Ishikawa (cell line): ENCODE measurements at regions not wholly inside any gene's neighbourhood (a gene's known extent, or its start where the extent isn't known, plus 50 kb on each side); places are given as distances from the start of the nearest gene placed in this dataset.
A peak's percentile ranks its signal among the peaks of the same experiment; 100 is the strongest.

Experiments used
- CEBPB ChIP-seq: IDR thresholded peaks from 2 replicates; pipeline ENCODE4 v1.6.1; 2012
- EGR1 ChIP-seq: IDR thresholded peaks from 2 replicates; pipeline ENCODE4 v1.6.1; 2012
- EP300 ChIP-seq: IDR thresholded peaks from 2 replicates; pipeline ENCODE4 v1.6.1; 2012; ENCODE audit warnings: borderline replicate concordance
- FOXM1 ChIP-seq: IDR thresholded peaks from 2 replicates; pipeline ENCODE4 v1.6.1; 2012; ENCODE audit warnings: low read depth, borderline replicate concordance
- RAD21 ChIP-seq: IDR thresholded peaks from 2 replicates; pipeline ENCODE4 v1.6.1; 2012; ENCODE audit warnings: low read depth
- TAF1 ChIP-seq: IDR thresholded peaks from 2 replicates; pipeline ENCODE4 v1.6.1; 2012; ENCODE audit warnings: low read depth, mild to moderate bottlenecking
- TCF12 ChIP-seq: IDR thresholded peaks from 2 replicates; pipeline ENCODE4 v1.6.1; 2012; ENCODE audit warnings: low read depth
- TEAD4 ChIP-seq: IDR thresholded peaks from 2 replicates; pipeline ENCODE4 v1.6.1; 2012
- YY1 ChIP-seq: IDR thresholded peaks from 2 replicates; pipeline ENCODE4 v1.6.1; 2012; ENCODE audit warnings: low read depth
- ZBTB7A ChIP-seq: IDR thresholded peaks from 2 replicates; pipeline ENCODE4 v1.6.1; 2012; ENCODE audit warnings: low read depth
- TF ChIP-seq, protein P1 (sequence below): IDR thresholded peaks from 2 replicates; pipeline ENCODE4 v1.6.1; 2012; ENCODE audit warnings: low read depth, mild to moderate bottlenecking
- TF ChIP-seq, protein P2 (sequence below): IDR thresholded peaks from 2 replicates; pipeline ENCODE4 v1.6.1; 2012
- TF ChIP-seq, protein P3 (sequence below): IDR thresholded peaks from 2 replicates; pipeline ENCODE4 v1.6.1; 2012

DNA sequence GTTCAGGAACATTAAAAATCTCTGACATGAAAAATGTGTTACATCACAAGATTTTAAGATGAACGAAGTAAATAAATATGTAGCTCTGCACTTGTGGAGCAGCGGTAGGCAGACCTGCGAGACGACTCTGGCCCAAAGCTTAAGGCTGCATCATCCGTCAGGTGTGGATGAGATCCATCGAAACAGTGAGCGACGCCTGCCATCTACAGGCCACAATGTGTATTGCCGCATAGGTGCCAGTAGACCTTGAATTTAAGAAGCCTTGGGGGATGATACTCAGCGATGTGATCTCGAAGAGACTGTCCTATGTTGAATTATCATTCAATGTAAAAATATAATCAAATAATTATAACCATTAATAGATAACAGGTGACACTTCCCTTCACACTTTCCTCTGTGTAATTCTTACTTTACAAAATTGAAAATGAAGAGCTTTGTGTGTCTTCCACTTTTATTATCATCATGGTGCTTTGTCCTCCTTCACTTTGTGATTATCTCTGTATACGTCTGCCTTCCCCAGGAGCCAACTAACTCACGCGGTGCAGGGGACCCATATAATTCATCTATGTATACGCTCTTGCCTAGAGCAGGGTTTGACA, 851.0 kb downstream of the RAB28 start:
- no peak for TF ChIP-seq TCF12
- TF ChIP-seq TEAD4: no peak
- TF ChIP-seq, protein P1, sequence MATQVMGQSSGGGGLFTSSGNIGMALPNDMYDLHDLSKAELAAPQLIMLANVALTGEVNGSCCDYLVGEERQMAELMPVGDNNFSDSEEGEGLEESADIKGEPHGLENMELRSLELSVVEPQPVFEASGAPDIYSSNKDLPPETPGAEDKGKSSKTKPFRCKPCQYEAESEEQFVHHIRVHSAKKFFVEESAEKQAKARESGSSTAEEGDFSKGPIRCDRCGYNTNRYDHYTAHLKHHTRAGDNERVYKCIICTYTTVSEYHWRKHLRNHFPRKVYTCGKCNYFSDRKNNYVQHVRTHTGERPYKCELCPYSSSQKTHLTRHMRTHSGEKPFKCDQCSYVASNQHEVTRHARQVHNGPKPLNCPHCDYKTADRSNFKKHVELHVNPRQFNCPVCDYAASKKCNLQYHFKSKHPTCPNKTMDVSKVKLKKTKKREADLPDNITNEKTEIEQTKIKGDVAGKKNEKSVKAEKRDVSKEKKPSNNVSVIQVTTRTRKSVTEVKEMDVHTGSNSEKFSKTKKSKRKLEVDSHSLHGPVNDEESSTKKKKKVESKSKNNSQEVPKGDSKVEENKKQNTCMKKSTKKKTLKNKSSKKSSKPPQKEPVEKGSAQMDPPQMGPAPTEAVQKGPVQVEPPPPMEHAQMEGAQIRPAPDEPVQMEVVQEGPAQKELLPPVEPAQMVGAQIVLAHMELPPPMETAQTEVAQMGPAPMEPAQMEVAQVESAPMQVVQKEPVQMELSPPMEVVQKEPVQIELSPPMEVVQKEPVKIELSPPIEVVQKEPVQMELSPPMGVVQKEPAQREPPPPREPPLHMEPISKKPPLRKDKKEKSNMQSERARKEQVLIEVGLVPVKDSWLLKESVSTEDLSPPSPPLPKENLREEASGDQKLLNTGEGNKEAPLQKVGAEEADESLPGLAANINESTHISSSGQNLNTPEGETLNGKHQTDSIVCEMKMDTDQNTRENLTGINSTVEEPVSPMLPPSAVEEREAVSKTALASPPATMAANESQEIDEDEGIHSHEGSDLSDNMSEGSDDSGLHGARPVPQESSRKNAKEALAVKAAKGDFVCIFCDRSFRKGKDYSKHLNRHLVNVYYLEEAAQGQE: no peak
- no peak for TF ChIP-seq FOXM1
- TF ChIP-seq EP300: no peak
- TF ChIP-seq, protein P2, sequence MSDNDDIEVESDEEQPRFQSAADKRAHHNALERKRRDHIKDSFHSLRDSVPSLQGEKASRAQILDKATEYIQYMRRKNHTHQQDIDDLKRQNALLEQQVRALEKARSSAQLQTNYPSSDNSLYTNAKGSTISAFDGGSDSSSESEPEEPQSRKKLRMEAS: no peak
- no peak for TF ChIP-seq ZBTB7A
- no peak for TF ChIP-seq TAF1
- TF ChIP-seq, protein P3, sequence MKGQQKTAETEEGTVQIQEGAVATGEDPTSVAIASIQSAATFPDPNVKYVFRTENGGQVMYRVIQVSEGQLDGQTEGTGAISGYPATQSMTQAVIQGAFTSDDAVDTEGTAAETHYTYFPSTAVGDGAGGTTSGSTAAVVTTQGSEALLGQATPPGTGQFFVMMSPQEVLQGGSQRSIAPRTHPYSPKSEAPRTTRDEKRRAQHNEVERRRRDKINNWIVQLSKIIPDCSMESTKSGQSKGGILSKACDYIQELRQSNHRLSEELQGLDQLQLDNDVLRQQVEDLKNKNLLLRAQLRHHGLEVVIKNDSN: no peak
- TF ChIP-seq EGR1: no peak
- TF ChIP-seq YY1: no peak
- TF ChIP-seq RAD21: peak; percentile 89
- no peak for TF ChIP-seq CEBPB
